ENCODE measurements at regions not wholly inside any gene's neighbourhood (a gene's known extent, or its start where the extent isn't known, plus 50 kb on each side); places are given as distances from the start of the nearest gene placed in this dataset.

DNA sequence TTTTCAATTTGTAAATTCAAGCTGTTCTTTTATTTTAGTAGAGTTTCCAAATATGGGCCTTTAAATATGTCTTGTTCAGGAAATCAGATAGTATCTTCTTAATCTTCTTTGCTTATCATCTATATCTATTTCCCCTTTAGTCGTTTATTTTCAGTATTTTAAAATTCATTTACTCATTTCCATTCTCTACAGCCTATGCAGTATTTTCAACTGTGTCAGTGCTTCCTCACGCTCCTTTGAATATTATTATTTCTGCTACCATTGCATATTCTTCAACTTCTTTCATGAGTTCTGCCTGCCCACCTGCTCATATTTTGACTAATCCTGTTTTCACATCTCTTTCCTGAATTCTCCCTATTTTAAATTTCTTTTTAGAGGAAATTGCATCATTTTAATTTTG is 185.4 kb downstream of the DKK2 start:
- TF ChIP-seq, protein P1, sequence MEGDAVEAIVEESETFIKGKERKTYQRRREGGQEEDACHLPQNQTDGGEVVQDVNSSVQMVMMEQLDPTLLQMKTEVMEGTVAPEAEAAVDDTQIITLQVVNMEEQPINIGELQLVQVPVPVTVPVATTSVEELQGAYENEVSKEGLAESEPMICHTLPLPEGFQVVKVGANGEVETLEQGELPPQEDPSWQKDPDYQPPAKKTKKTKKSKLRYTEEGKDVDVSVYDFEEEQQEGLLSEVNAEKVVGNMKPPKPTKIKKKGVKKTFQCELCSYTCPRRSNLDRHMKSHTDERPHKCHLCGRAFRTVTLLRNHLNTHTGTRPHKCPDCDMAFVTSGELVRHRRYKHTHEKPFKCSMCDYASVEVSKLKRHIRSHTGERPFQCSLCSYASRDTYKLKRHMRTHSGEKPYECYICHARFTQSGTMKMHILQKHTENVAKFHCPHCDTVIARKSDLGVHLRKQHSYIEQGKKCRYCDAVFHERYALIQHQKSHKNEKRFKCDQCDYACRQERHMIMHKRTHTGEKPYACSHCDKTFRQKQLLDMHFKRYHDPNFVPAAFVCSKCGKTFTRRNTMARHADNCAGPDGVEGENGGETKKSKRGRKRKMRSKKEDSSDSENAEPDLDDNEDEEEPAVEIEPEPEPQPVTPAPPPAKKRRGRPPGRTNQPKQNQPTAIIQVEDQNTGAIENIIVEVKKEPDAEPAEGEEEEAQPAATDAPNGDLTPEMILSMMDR (IDR thresholded peaks at IDR 0.05; ENCODE audit: insufficient read depth, low read depth, low read length, missing control alignments): no peak
- no peak for DNase-seq (ENCODE audit: low read depth)
- no peak overlapping the region for H3K4me3 ChIP-seq (ENCODE audit: low read depth, low read length)

DNA sequence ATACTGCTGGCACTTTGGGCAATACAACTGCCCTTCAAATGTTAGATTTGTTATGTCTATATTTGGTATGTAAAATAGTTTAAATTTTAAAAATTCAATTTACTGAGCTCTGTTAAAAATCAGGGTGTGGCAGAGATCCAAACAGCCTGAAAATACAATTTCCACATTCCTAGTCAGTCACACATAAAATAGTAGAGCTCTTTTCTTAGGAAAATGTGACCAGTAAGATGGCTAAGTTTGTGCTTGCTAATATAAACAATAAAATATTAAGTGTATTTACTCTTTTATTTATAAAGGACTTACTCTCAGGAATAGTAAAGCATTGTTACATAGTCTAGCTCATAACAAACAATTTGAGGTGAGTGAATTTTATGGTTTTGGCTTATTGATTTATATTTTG is 200.2 kb downstream of the DKK2 start:
- no peak for DNase-seq (ENCODE audit: low read depth)
- TF ChIP-seq, protein P1 (IDR thresholded peaks at IDR 0.05; ENCODE audit: insufficient read depth, low read depth, low read length, missing control alignments): no peak
- H3K4me3 ChIP-seq (ENCODE audit: low read depth, low read length): no peak overlapping the region

DNA sequence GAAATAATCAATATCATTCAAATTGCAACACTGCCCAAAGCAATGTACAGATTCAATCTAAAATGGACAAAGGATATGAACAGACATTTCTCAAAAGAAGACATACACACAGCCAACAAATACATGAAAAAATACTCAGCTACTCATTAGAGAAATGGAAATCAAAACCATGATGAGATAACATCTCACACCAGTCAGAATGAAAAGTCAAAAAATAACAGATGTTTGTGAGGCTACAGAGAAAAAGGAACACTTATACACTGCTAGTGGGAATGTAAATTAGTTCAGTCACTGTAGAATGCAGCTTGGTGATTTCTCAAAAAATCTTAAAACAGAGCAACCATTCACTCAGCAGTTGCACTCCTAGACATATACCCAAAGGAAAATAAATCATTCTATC is 205.2 kb downstream of the DKK2 start:
- no peak overlapping the region for H3K4me3 ChIP-seq (ENCODE audit: low read depth, low read length)
- DNase-seq (ENCODE audit: low read depth): no peak
- TF ChIP-seq, protein P1 (IDR thresholded peaks at IDR 0.05; ENCODE audit: insufficient read depth, low read depth, low read length, missing control alignments): no peak

GRCh38 chr4:106818764-106819163 is 217.3 kb downstream of the DKK2 start:
- no peak overlapping the region for H3K4me3 ChIP-seq (ENCODE audit: low read depth, low read length)
- TF ChIP-seq, protein P1 (IDR thresholded peaks at IDR 0.05; ENCODE audit: insufficient read depth, low read depth, low read length, missing control alignments): no peak
- DNase-seq (ENCODE audit: low read depth): no peak

GRCh38 chr4:106816496-106816895 is 219.6 kb downstream of the DKK2 start:
- DNase-seq (ENCODE audit: low read depth): no peak
- TF ChIP-seq, protein P1 (IDR thresholded peaks at IDR 0.05; ENCODE audit: insufficient read depth, low read depth, low read length, missing control alignments): no peak
- no peak overlapping the region for H3K4me3 ChIP-seq (ENCODE audit: low read depth, low read length)

DNA sequence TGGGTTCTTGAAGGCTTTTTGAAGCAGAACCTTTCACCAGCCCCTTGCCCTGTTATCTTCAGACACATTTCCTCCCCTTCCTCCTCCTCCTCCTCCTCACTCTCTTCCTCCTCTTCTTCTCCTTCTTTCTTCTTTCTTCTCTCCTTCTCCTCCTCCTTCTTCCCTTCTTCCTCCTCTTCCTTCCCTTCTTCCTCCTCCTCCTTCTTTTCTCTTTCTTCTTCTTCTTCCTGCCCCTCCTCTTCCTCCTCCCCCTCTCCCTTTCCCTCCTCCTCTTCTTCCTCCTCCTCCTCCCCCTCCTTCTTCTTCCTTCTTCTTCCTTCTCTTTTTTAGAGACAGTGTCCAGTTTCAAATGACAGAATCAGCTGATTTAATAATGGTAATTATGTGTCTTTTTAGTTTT is 226.0 kb downstream of the DKK2 start:
- TF ChIP-seq, protein P1 (IDR thresholded peaks at IDR 0.05; ENCODE audit: insufficient read depth, low read depth, low read length, missing control alignments): no peak
- no peak for DNase-seq (ENCODE audit: low read depth)
- no peak overlapping the region for H3K4me3 ChIP-seq (ENCODE audit: low read depth, low read length)

DNA sequence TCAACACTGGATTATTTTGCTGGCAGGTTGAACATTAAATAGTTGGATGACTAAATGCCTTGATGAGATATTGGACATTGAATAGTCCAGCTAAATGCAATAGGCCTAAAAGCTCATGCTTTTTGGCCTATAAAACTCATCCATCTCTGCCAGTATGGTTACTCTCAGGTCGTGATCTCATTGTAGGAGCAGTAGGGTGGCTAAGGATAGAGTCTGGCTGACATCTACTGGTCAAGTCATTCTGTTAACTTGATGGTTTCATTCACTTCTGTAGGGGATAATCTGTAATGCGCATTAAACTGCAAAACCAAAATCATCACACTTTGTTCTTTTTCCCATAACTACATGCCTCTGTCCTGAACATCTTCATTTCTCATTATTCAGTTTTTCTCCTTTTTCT is 227.0 kb downstream of the DKK2 start:
- H3K4me3 ChIP-seq (ENCODE audit: low read depth, low read length): no peak overlapping the region
- DNase-seq (ENCODE audit: low read depth): peak; percentile 6
- TF ChIP-seq, protein P1 (IDR thresholded peaks at IDR 0.05; ENCODE audit: insufficient read depth, low read depth, low read length, missing control alignments): peak; percentile 12

Measured in GM12865 (cell line).